IMR-90 (cell line): ENCODE measurements at regions not wholly inside any gene's neighbourhood (a gene's known extent, or its start where the extent isn't known, plus 50 kb on each side); places are given as distances from the start of the nearest gene placed in this dataset.

Experiments used
- BHLHE40 ChIP-seq: fragments of 150-350 bp; IDR thresholded peaks from 2 replicates; pipeline ENCODE4 v1.6.1; 2016; ENCODE audit warnings: mild to moderate bottlenecking, low read depth, low read length
- CEBPB ChIP-seq: IDR thresholded peaks from 2 replicates; pipeline ENCODE4 v1.6.1; 2012; ENCODE audit warnings: low read depth, low read length, improper control_type of control experiment
- CTCF ChIP-seq: conservative IDR thresholded peaks from 2 replicates; pipeline ENCODE4 v1.5.1; 2012; ENCODE audit warnings: mild to moderate bottlenecking, low read depth, low read length, improper control_type of control experiment
- ELK1 ChIP-seq: fragments of 150-350 bp; IDR thresholded peaks from 2 replicates; pipeline ENCODE4 v1.6.1; 2016; ENCODE audit warnings: low read depth, mild to moderate bottlenecking, low read length, moderate library complexity, borderline replicate concordance
- FOS ChIP-seq: fragments of 150-350 bp; IDR thresholded peaks from 2 replicates; pipeline ENCODE4 v1.6.1; 2016; ENCODE audit warnings: low read depth, low read length
- MXI1 ChIP-seq: IDR thresholded peaks from 2 replicates; pipeline ENCODE4 v1.6.1; 2012; ENCODE audit warnings: low read depth, mild to moderate bottlenecking, low read length, moderate library complexity, borderline replicate concordance
- NFE2L2 ChIP-seq: fragments of 150-350 bp; IDR thresholded peaks from 2 replicates; pipeline ENCODE4 v1.6.1; 2016; ENCODE audit warnings: low read depth, mild to moderate bottlenecking, low read length
- POLR2A ChIP-seq: IDR thresholded peaks from 2 replicates; pipeline ENCODE4 v1.6.1; 2012; ENCODE audit warnings: mild to moderate bottlenecking, low read depth, low read length
- RAD21 ChIP-seq: IDR thresholded peaks from 2 replicates; pipeline ENCODE4 v1.6.1; 2012; ENCODE audit warnings: low read length, improper control_type of control experiment
- RCOR1 ChIP-seq: IDR thresholded peaks from 2 replicates; pipeline ENCODE4 v1.6.1; 2012; ENCODE audit warnings: mild to moderate bottlenecking, low read length, improper control_type of control experiment; ENCODE audit not compliant: insufficient replicate concordance
- RFX5 ChIP-seq: IDR thresholded peaks from 2 replicates; pipeline ENCODE4 v1.8.0; 2012; ENCODE audit warnings: low read depth, mild to moderate bottlenecking, low read length, moderate library complexity
- SMC3 ChIP-seq: fragments of 150-350 bp; IDR thresholded peaks from 2 replicates; pipeline ENCODE4 v1.6.1; 2016; ENCODE audit warnings: low read depth, mild to moderate bottlenecking, antibody characterized with exemption, low read length, moderate library complexity

GRCh38 chr6:51550243-51550642, 537.2 kb downstream of the PKHD1 start:
- TF ChIP-seq BHLHE40, result no peak
- no peak for TF ChIP-seq CTCF
- no peak for TF ChIP-seq CEBPB
- TF ChIP-seq POLR2A, result no peak
- no peak for TF ChIP-seq RAD21
- no peak for TF ChIP-seq NFE2L2
- TF ChIP-seq ELK1, result no peak
- no peak for TF ChIP-seq RCOR1
- no peak for TF ChIP-seq SMC3
- no peak for TF ChIP-seq MXI1
- TF ChIP-seq FOS, result no peak
- TF ChIP-seq RFX5, result no peak
